CD4-positive, alpha-beta T cell (primary cell): ENCODE measurements at regions not wholly inside any gene's neighbourhood (a gene's known extent, or its start where the extent isn't known, plus 50 kb on each side); places are given as distances from the start of the nearest gene placed in this dataset.

ENCODE experiments used
- ATAC-seq: fragments of 200-7000 bp; cut with Tn5 transposase; one replicate; pipeline ENCODE4 v1.10.0; 2022; ENCODE audit warnings: mild to moderate bottlenecking; ENCODE audit not compliant: poor library complexity
- CTCF ChIA-PET: fragments of 350-600 bp; sonication (Branson Sonifier 250); formaldehyde crosslinking; loops from one replicate; lab custom pipeline; 2021; ENCODE audit warnings: antibody characterized with exemption, inconsistent platforms; lab: Charles Lee
- POLR2A ChIA-PET: fragments of 350-600 bp; sonication (Branson Sonifier 250); formaldehyde crosslinking; loops from one replicate; lab custom pipeline; 2021; ENCODE audit warnings: antibody characterized with exemption, inconsistent platforms; lab: Charles Lee
- DNase-seq, 14 experiments: peaks; one replicate each; pipeline ENCODE4 v3.0.0-alpha.2; 2013 to 2020; ENCODE audit warnings: mixed read lengths in 2 of 14
- H3K27ac ChIP-seq, 2 donors: one replicate each; pipeline versions ENCODE4 v1.5.1 to v1.7.0; 2013; ENCODE audit warnings: low read length in 2 of 2, low read depth in 1 of 2, mild to moderate bottlenecking in 1 of 2
- H3K27me3 ChIP-seq, 2 experiments: 1 replicate in 1 of 2; 2 replicates in 1 of 2; pipeline versions ENCODE4 v1.6.1 to v1.7.0; 2013; ENCODE audit warnings: low read length in 2 of 2, control low read depth in 1 of 2, mild to moderate bottlenecking in 1 of 2, moderate library complexity in 1 of 2; ENCODE audit not compliant: insufficient read depth in 2 of 2, control insufficient read depth in 1 of 2
- H3K36me3 ChIP-seq: one replicate; pipeline ENCODE4 v1.6.1; 2013; ENCODE audit warnings: low read length, control low read depth; ENCODE audit not compliant: insufficient read depth
- H3K4me1 ChIP-seq: one replicate; pipeline ENCODE4 v1.6.1; 2013; ENCODE audit warnings: low read length, control low read depth; ENCODE audit not compliant: insufficient read depth
- H3K4me3 ChIP-seq: one replicate; pipeline ENCODE4 v1.5.1; 2013; ENCODE audit warnings: mild to moderate bottlenecking, low read length, moderate library complexity
- H3K9me3 ChIP-seq, 2 experiments: 1 replicate in 1 of 2; 2 replicates in 1 of 2; pipeline versions ENCODE4 v1.6.1 to v1.7.0; 2013; ENCODE audit warnings: low read length in 2 of 2, mild to moderate bottlenecking in 2 of 2, control low read depth in 1 of 2, moderate library complexity in 1 of 2; ENCODE audit not compliant: control insufficient read depth in 1 of 2, insufficient read depth in 1 of 2
- H3K27ac Mint-ChIP-seq: one replicate; pipeline ENCODE4 v1.8.0; 2020; ENCODE audit warnings: mixed read lengths
- H3K27me3 Mint-ChIP-seq: one replicate; pipeline ENCODE4 v1.8.0; 2021; ENCODE audit warnings: mixed read lengths
- H3K36me3 Mint-ChIP-seq: one replicate; pipeline ENCODE4 v1.8.0; 2021; ENCODE audit warnings: low read depth, mixed read lengths
- H3K4me1 Mint-ChIP-seq: one replicate; pipeline ENCODE4 v1.8.0; 2021; ENCODE audit warnings: low read depth, mixed read lengths
- H3K4me3 Mint-ChIP-seq: one replicate; pipeline ENCODE4 v1.8.0; 2020; ENCODE audit warnings: mild to moderate bottlenecking, mixed read lengths
- H3K9me3 Mint-ChIP-seq: one replicate; pipeline ENCODE4 v1.8.0; 2020; ENCODE audit warnings: mixed read lengths
- intact Hi-C, 2 experiments: fragments of 100-400 bp; cut with DNase I in 1 of 2; cut with micrococcal nuclease in 1 of 2; formaldehyde crosslinking; loops; one replicate each; pipeline versions ENCODE4 v1.15.1 to v1.9.0; 2023 to 2025; cut with DNase I, micrococcal nuclease
- TF ChIP-seq, protein P1 (sequence below): fragments of 200-600 bp; IDR thresholded peaks from one replicate; pipeline ENCODE4 v1.8.0; 2022; ENCODE audit warnings: antibody characterized with exemption, mild to moderate bottlenecking

DNA sequence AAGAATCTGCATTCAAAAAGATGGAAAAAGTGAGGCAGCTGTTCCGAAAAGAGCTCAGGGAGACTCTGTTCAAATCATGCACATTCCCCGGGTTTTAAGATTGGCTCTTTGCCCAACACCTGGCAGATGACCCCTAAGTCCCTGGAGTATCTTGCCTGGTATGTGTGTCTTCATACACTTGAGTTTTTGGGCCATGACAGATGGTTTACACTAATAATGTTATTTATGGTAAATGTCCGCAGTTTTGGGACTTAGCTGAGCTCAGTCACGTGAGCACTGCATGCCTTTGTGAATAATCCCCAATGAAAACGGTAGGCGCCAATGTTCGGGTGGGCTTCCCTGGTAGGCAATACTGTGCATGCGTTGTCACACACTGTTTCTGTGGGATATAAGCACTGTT, 316.1 kb downstream of the PRDM9 start:
- ATAC-seq (no peak), DNase-seq (no peak)
- Mint-ChIP-seq H3K9me3 (peaks cover 10% of the 10 kb centered on the region), H3K27ac (no peak overlapping the region), H3K27me3 (no peaks in the 10 kb centered on the region), H3K36me3 (no peaks in the 10 kb centered on the region), H3K4me3 (no peak overlapping the region), H3K4me1 (no peaks in the 10 kb centered on the region)
- H3K36me3 ChIP-seq: no peaks in the 10 kb centered on the region
- ChIA-PET CTCF (no interaction called here), POLR2A (no interaction called here)
- no peaks in the 10 kb centered on the region for H3K4me1 ChIP-seq
- no peak overlapping the region for H3K4me3 ChIP-seq
- H3K27ac ChIP-seq: no peak overlapping the region
- no peaks in the 10 kb centered on the region for H3K27me3 ChIP-seq
- TF ChIP-seq, protein P1, sequence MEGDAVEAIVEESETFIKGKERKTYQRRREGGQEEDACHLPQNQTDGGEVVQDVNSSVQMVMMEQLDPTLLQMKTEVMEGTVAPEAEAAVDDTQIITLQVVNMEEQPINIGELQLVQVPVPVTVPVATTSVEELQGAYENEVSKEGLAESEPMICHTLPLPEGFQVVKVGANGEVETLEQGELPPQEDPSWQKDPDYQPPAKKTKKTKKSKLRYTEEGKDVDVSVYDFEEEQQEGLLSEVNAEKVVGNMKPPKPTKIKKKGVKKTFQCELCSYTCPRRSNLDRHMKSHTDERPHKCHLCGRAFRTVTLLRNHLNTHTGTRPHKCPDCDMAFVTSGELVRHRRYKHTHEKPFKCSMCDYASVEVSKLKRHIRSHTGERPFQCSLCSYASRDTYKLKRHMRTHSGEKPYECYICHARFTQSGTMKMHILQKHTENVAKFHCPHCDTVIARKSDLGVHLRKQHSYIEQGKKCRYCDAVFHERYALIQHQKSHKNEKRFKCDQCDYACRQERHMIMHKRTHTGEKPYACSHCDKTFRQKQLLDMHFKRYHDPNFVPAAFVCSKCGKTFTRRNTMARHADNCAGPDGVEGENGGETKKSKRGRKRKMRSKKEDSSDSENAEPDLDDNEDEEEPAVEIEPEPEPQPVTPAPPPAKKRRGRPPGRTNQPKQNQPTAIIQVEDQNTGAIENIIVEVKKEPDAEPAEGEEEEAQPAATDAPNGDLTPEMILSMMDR: no peak
- intact Hi-C loops: no loop called here
- no peaks in the 10 kb centered on the region for H3K9me3 ChIP-seq

DNA sequence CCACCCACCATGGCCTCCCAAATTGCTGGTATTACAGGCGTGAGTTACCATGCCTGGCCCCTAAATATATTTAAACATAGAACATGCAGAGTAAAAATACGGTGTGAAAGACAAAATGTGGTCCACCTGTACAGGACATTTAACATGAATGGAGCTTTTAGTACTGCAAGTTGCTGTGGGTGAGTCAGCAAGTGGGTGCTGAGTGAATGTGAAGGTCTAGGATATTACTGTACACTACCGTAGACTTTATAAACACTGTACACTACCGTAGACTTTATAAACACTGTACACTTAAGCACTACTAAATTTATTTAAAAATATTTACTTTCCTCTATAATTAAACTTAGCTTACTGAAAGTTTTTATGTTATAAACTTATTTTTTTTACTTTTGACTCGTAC, 317.8 kb downstream of the PRDM9 start:
- intact Hi-C loops: no loop called here
- no peaks in the 10 kb centered on the region for H3K9me3 ChIP-seq
- H3K4me1 Mint-ChIP-seq: no peaks in the 10 kb centered on the region
- CTCF ChIA-PET: no interaction called here
- POLR2A ChIA-PET: no interaction called here
- no peaks in the 10 kb centered on the region for H3K36me3 Mint-ChIP-seq
- ATAC-seq (no peak), DNase-seq (no peak)
- H3K27ac Mint-ChIP-seq: no peak overlapping the region
- TF ChIP-seq, protein P1: no peak
- H3K4me3 Mint-ChIP-seq: no peak overlapping the region
- no peaks in the 10 kb centered on the region for H3K27me3 ChIP-seq
- no peaks in the 10 kb centered on the region for H3K27me3 Mint-ChIP-seq
- H3K27ac ChIP-seq: no peak overlapping the region
- H3K36me3 ChIP-seq: no peaks in the 10 kb centered on the region
- peaks cover 8% of the 10 kb centered on the region for H3K9me3 Mint-ChIP-seq
- no peaks in the 10 kb centered on the region for H3K4me1 ChIP-seq
- no peak overlapping the region for H3K4me3 ChIP-seq

DNA sequence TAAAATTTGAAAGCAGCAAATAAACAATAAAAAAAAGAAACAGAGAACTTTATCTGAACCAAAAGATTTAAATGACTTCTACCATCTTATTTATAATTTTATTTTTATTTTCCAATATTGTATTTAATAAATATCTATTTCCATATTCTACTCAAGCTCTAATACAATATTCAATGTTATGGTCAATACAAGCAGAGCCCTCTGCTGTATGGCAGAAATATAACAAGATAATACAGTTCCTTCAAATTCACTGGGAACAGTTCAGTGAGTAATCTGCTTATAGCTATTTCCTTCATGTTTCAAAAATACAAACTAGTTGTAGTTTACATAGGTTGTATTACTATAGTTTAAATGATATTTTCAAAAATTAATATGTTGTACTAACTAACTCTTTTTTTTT, 332.7 kb downstream of the PRDM9 start:
- Histone ChIP-seq H3K4me3 (no peak overlapping the region), H3K9me3 (peaks cover 0 to 4% of the 10 kb centered on the region in 2 experiments), H3K36me3 (no peaks in the 10 kb centered on the region), H3K4me1 (no peaks in the 10 kb centered on the region), H3K27ac (no peak overlapping the region), H3K27me3 (no peaks in the 10 kb centered on the region)
- no peak for DNase-seq
- peaks cover 15% of the 10 kb centered on the region for H3K9me3 Mint-ChIP-seq
- no peaks in the 10 kb centered on the region for H3K36me3 Mint-ChIP-seq
- ChIA-PET POLR2A (no interaction called here), CTCF (no interaction called here)
- H3K4me3 Mint-ChIP-seq: no peak overlapping the region
- H3K27me3 Mint-ChIP-seq: no peaks in the 10 kb centered on the region
- TF ChIP-seq, protein P1: no peak
- ATAC-seq: no peak
- H3K4me1 Mint-ChIP-seq: no peaks in the 10 kb centered on the region
- no peak overlapping the region for H3K27ac Mint-ChIP-seq
- intact Hi-C loops: no loop called here
